HG03159 (cell line): ENCODE measurements at regions not wholly inside any gene's neighbourhood (a gene's known extent, or its start where the extent isn't known, plus 50 kb on each side); places are given as distances from the start of the nearest gene placed in this dataset.

ENCODE experiments used
- ATAC-seq: cut with Tn5 transposase; IDR thresholded peaks from one replicate; pipeline ENCODE4 v1.9.1; 2021; ENCODE audit warnings: mild to moderate bottlenecking, moderate library complexity; ENCODE audit not compliant: unreplicated experiment

DNA sequence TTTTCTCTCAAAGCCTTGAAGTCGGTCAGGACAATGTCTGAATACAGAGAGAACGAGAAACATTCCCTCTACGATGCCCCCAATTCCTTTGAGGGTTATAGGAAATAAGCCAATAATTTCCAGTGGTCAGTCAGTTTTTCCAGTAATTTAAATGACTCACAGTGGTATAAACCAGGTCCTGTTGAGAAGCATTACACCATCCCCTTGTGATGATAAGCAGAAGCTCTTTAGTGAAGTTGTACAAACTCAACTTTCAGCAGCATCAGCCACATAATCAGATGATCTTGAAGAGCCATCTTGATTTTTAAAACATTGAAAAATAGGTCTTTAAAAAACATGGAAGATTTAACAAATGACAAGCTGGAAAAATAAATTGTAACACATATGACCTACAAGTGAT lies 173.9 kb upstream of the ZNF462 start:
- no peak for ATAC-seq

- no peak for ATAC-seq
Observed at GRCh38 chr9:106691627-106692026, 171.3 kb upstream of the ZNF462 start.

GRCh38 chr9:106693558-106693957 lies 169.4 kb upstream of the ZNF462 start:
- ATAC-seq: no peak

GRCh38 chr9:106696804-106697203 lies 166.2 kb upstream of the ZNF462 start:
- ATAC-seq: no peak

GRCh38 chr9:106697390-106697749 lies 165.6 kb upstream of the ZNF462 start:
- ATAC-seq: no peak

GRCh38 chr9:106697750-106698502 lies 165.0 kb upstream of the ZNF462 start:
- ATAC-seq: no peak

DNA sequence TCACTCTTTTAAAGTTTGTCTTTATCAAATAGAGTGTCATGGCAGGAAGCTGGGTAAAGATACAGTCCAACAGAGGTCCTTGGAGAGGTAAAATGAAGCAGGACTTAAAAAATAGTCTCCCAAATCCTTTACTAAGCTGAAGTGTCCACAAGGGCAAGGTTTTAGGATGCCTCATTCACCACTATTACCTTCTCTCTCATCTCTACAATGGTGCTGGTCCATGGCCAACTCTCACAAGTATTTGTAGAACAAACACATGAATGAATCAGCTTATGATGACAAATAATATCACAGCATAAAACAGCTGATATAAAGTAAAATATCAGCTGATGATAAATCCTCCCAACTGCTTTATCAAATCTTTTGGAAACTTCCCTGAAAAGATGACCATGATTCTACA lies 162.3 kb upstream of the ZNF462 start:
- no peak for ATAC-seq

DNA sequence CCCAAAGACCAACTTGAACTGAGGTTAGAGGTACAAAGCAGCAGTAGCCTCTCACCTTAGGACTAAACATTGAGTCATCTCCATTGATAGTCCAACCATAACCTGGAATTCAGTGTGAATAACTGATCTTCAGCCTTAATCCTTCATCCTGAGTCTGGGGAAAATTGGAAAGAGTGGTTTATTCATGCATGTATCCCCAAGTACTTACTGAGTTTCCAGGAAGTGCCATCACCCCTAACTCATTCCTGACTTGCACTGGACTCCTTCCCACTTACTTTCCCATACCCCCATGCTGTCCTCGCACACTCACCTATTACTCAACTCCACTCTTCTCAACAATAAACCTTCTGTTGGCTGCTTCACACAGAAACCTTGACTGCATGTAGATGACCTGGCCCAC lies 161.4 kb upstream of the ZNF462 start:
- no peak for ATAC-seq

- no peak for ATAC-seq
Observed at GRCh38 chr9:106704056-106704615, 158.8 kb upstream of the ZNF462 start.

DNA sequence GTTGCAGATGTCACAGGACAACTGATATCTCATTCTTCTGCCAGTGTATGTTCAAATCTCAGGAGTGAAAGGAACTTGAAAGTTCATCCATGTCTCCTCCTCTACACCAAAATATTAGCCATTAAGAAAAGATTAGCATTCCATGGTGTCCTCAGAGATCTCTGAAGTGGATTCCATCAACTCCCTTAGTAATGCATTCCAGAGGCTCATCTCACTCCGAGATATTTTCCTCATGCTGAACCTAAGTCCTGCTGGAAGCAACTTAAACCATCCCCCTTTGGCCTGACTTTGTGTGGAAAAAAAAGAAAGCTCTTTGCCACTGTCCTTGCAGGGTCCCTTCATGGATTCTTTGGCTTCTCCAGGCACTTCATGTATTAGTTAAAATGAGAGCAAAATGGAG lies 155.7 kb upstream of the ZNF462 start:
- no peak for ATAC-seq

- no peak for ATAC-seq
Observed at GRCh38 chr9:106707738-106708474, 155.1 kb upstream of the ZNF462 start.

DNA sequence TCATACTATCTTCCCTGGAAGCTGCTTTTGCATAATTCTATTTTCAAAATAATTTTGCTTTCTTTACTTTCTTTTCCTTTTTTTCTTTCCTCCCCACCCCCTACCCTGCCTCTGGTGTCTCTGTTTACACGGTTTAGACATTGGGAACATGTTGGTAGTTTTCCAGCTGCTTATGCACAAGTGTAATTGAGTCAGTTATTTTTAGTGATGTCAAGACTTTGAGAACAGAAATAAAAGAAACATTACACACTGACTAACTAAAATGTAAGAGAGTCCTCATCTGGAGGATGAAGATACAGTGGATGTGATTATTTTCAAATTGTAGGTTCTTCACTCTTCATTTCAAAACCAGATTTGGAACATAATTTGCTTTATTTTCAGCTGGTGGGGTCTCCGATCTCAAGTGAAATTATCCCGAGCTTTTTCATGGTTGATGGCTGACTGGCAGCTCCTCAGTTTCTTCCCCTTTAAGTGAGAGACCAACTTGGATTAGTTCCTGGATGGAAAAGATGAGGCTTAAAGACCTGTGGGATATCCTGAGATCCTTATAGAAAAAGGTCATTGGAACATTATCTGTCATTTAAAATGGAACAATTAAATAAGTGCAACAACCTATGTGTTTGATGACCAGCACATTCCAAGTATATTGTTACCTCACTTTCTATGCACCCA lies 154.4 kb upstream of the ZNF462 start:
- no peak for ATAC-seq

- ATAC-seq: no peak
Observed at GRCh38 chr9:106712279-106712678, 150.7 kb upstream of the ZNF462 start.

DNA sequence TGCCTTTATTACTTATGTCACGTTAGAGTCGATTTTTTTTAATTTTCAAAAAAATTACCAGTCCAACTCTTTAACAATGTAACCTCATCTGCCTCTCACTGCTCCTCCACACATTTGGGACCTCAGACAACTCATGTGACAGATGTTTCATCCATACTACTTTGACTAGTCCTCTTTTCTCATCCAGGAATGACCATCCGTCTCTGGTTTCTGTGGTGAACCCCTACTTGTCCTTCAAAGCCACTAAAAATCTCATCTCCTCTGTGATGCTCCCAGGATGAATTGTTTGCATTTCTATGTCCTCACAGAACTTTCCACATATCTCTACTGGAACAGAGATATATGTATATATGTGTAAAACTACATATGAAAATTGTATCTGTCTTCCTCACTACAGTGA lies 149.8 kb upstream of the ZNF462 start:
- no peak for ATAC-seq

GRCh38 chr9:106716820-106717219 lies 146.1 kb upstream of the ZNF462 start:
- no peak for ATAC-seq

GRCh38 chr9:106717686-106718085 lies 145.3 kb upstream of the ZNF462 start:
- no peak for ATAC-seq

GRCh38 chr9:106718936-106719335 lies 144.0 kb upstream of the ZNF462 start:
- no peak for ATAC-seq

- ATAC-seq: no peak
Observed at GRCh38 chr9:106722051-106722753, 140.8 kb upstream of the ZNF462 start.

- no peak for ATAC-seq
Observed at GRCh38 chr9:106723926-106724325, 139.0 kb upstream of the ZNF462 start.

- no peak for ATAC-seq
Observed at GRCh38 chr9:106724566-106724965, 138.4 kb upstream of the ZNF462 start.
